ENCODE measurements at regions not wholly inside any gene's neighbourhood (a gene's known extent, or its start where the extent isn't known, plus 50 kb on each side); places are given as distances from the start of the nearest gene placed in this dataset.

GRCh38 chr12:116436561-116437249 lies 122.5 kb upstream of the MAP1LC3B2 start:
- Histone ChIP-seq H3K9me3 (ENCODE audit: control insufficient read depth, insufficient read depth, low read depth, low read length) (no peaks in the 10 kb centered on the region), H4K20me1 (ENCODE audit: control insufficient read depth, extremely low read depth, insufficient read depth, low read length) (no peaks in the 10 kb centered on the region), H3K27me3 (ENCODE audit: control insufficient read depth, insufficient read depth, low read length) (no peaks in the 10 kb centered on the region), H3K27ac (ENCODE audit: insufficient read depth, low read length) (no peak overlapping the region), H3K4me3 (replicated peaks in 1 of 4; ENCODE audit: control extremely low read depth in 1 of 4, insufficient read depth in 1 of 4, low read depth in 3 of 4, low read length in 4 of 4) (no peak overlapping the region), H3K4me1 (ENCODE audit: control insufficient read depth, extremely low read depth, insufficient read depth, low read length) (peaks cover 7% of the 10 kb centered on the region), H3K9ac (ENCODE audit: insufficient read depth, low read length) (no peak overlapping the region), H3K4me2 (ENCODE audit: extremely low read depth, insufficient read depth, low read length) (no peak overlapping the region), H3K36me3 (ENCODE audit: control insufficient read depth, insufficient read depth, low read length) (no peaks in the 10 kb centered on the region), H3K79me2 (ENCODE audit: control insufficient read depth, insufficient read depth, low read length) (no peaks in the 10 kb centered on the region), H2AFZ (ENCODE audit: low read length) (no peak overlapping the region)
- no peak for DNase-seq (ENCODE audit: low read depth in 2 of 2)
- TF ChIP-seq CTCF (conservative IDR thresholded peaks at IDR 0.05 in 1 of 2, IDR thresholded peaks at IDR 0.05 in 1 of 2; ENCODE audit: low read depth in 1 of 2, low read length in 2 of 2) (no peak), EZH2 (IDR thresholded peaks at IDR 0.05; ENCODE audit: low read length, missing control alignments) (no peak)

GRCh38 chr12:116441292-116441691 lies 117.9 kb upstream of the MAP1LC3B2 start:
- H4K20me1 ChIP-seq (ENCODE audit: control insufficient read depth, extremely low read depth, insufficient read depth, low read length), result no peaks in the 10 kb centered on the region
- H3K4me1 ChIP-seq (ENCODE audit: control insufficient read depth, extremely low read depth, insufficient read depth, low read length), result no peaks in the 10 kb centered on the region
- H3K79me2 ChIP-seq (ENCODE audit: control insufficient read depth, insufficient read depth, low read length), result no peaks in the 10 kb centered on the region
- no peaks in the 10 kb centered on the region for H3K27me3 ChIP-seq (ENCODE audit: control insufficient read depth, insufficient read depth, low read length)
- H3K36me3 ChIP-seq (ENCODE audit: control insufficient read depth, insufficient read depth, low read length), result no peaks in the 10 kb centered on the region
- no peak overlapping the region for H2AFZ ChIP-seq (ENCODE audit: low read length)
- DNase-seq (ENCODE audit: low read depth in 2 of 2), result no peak
- no peak overlapping the region for H3K9ac ChIP-seq (ENCODE audit: insufficient read depth, low read length)
- H3K4me2 ChIP-seq (ENCODE audit: extremely low read depth, insufficient read depth, low read length), result no peak overlapping the region
- no peak for TF ChIP-seq CTCF (conservative IDR thresholded peaks at IDR 0.05 in 1 of 2, IDR thresholded peaks at IDR 0.05 in 1 of 2; ENCODE audit: low read depth in 1 of 2, low read length in 2 of 2)
- TF ChIP-seq EZH2 (IDR thresholded peaks at IDR 0.05; ENCODE audit: low read length, missing control alignments), result no peak
- no peak overlapping the region for H3K4me3 ChIP-seq (replicated peaks in 1 of 4; ENCODE audit: control extremely low read depth in 1 of 4, insufficient read depth in 1 of 4, low read depth in 3 of 4, low read length in 4 of 4)
- no peak overlapping the region for H3K27ac ChIP-seq (ENCODE audit: insufficient read depth, low read length)
- no peaks in the 10 kb centered on the region for H3K9me3 ChIP-seq (ENCODE audit: control insufficient read depth, insufficient read depth, low read depth, low read length)

- Histone ChIP-seq H3K9me3 (ENCODE audit: control insufficient read depth, insufficient read depth, low read depth, low read length) (no peaks in the 10 kb centered on the region), H3K9ac (ENCODE audit: insufficient read depth, low read length) (no peak overlapping the region), H2AFZ (ENCODE audit: low read length) (no peak overlapping the region), H4K20me1 (ENCODE audit: control insufficient read depth, extremely low read depth, insufficient read depth, low read length) (no peaks in the 10 kb centered on the region), H3K79me2 (ENCODE audit: control insufficient read depth, insufficient read depth, low read length) (no peaks in the 10 kb centered on the region), H3K4me1 (ENCODE audit: control insufficient read depth, extremely low read depth, insufficient read depth, low read length) (no peaks in the 10 kb centered on the region), H3K27ac (ENCODE audit: insufficient read depth, low read length) (no peak overlapping the region), H3K4me2 (ENCODE audit: extremely low read depth, insufficient read depth, low read length) (no peak overlapping the region), H3K4me3 (replicated peaks in 1 of 4; ENCODE audit: control extremely low read depth in 1 of 4, insufficient read depth in 1 of 4, low read depth in 3 of 4, low read length in 4 of 4) (no peak overlapping the region), H3K36me3 (ENCODE audit: control insufficient read depth, insufficient read depth, low read length) (no peaks in the 10 kb centered on the region), H3K27me3 (ENCODE audit: control insufficient read depth, insufficient read depth, low read length) (no peaks in the 10 kb centered on the region)
- no peak for DNase-seq (ENCODE audit: low read depth in 2 of 2)
- TF ChIP-seq EZH2 (IDR thresholded peaks at IDR 0.05; ENCODE audit: low read length, missing control alignments) (no peak), CTCF (conservative IDR thresholded peaks at IDR 0.05 in 1 of 2, IDR thresholded peaks at IDR 0.05 in 1 of 2; ENCODE audit: low read depth in 1 of 2, low read length in 2 of 2) (no peak)
Observed at GRCh38 chr12:116442304-116442703, 116.9 kb upstream of the MAP1LC3B2 start.

Measured in fibroblast of lung (primary cell).